Fibroblast of skin of scalp (primary cell): ENCODE measurements at regions not wholly inside any gene's neighbourhood (a gene's known extent, or its start where the extent isn't known, plus 50 kb on each side); places are given as distances from the start of the nearest gene placed in this dataset.

Experiments
- DNase-seq: peaks from one replicate; pipeline ENCODE4 v3.0.0-alpha.2; 2013

DNA sequence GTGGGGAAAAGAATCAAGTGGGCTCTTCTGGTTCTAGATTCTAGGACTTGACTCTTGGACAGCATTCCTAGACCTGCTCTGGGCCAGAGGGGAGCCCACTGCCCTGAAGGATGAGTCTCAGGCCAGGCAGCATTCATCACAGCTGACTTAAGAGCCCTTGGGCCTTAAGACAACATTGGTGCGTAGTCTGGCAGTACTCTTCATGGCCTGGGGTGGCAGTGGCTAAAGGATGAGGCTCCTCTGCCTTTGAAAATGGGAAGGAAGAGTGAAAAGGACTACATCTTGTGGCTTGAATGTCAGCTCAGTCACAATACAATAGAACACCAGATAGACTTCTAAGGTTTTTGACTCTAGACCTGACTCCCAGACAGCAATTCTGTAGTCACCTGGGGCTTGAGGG is 1415.1 kb upstream of the PRMT6 start:
- DNase-seq: no peak

DNA sequence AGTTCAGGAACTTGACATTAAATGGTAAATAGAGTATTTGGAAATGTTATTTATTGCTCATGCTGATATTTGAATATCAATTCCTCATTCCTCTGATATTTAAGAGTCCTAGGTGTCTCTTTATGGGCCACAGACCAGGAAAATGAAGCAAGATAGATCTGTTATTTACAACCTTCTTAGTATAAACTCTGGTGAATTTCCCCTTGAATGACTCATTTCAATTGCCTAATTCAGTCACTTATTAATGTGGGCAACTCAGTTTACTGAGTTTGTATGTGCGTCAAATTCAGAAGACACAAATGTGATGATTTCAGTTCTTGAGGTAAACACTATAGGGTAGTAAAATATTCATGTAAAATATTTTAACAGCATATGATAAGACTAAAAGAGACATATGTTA is 1404.4 kb upstream of the PRMT6 start:
- no peak for DNase-seq

DNA sequence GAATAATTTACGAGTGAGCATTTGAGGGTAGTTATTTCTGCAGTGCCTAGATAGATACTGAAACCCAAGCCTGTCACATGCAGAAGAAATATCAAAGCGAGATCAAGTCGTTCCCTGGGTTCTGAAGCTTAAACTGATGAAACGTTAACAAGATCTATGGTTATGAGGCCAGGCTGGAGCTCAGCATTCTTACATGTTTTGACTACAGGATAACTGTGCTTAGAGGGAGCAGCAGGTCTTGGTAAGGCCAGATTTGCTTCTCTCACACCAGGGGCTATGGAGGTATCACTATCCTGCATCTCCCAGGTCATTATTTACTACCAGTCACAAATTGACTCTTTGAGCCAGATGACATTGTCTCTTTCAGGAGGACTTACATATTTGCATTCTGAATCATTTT is 1401.4 kb upstream of the PRMT6 start:
- DNase-seq: no peak

DNA sequence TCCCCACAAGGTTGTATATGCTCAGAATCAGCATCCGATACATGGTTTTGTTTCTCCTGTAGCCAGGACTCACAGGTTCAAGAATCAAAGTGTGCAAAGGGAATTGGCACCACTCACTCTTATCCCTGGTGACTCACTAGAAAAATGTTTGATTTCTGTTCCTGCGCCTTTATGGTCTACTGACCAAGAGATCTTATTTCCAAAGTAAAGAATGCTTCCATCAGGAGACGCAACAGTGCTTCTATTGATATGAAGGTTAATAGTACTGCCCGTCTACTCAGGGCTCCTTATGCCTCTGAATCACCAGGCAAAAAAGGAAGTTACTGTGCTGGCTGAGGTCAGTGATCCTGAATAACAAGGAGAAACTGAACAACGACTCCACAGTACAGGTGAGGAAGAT is 1392.0 kb upstream of the PRMT6 start:
- no peak for DNase-seq

DNA sequence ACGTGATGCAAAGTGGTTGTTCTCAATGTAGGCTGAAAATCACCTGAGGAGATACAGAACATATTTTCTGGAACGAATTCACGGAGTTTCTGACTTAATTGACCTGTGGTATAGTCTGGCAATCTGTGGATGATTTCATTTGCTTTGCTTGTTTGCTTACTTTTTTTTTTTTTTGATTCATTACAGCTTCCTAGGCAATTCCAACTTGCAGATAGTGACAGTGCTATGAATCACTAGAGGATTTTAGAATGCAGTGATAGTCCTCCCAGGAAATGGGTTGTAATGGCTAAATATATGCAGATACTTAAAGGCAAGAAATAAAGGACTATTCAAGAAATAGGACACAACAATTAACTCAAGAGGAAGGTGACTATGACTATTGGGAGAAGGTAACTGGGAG is 1378.1 kb upstream of the PRMT6 start:
- DNase-seq: no peak

DNA sequence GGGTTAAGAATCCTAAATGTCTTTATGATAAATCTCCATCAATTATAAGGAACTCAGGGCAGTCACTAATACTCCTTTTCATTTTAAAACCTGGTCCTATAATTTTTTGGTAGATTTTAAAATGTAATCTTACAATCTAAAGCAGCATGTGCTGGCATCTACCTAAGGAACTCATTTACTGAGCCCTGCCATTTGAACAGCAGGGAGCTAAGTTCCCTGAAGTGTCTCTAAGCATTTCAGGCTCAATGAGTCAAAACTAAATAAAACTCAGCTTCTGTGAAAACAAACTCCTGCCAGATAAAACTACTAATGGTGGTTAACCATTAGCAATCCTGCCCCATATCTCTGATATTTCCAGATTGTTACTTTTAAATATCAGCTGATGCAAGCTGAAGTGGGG is 1371.8 kb upstream of the PRMT6 start:
- DNase-seq: no peak

DNA sequence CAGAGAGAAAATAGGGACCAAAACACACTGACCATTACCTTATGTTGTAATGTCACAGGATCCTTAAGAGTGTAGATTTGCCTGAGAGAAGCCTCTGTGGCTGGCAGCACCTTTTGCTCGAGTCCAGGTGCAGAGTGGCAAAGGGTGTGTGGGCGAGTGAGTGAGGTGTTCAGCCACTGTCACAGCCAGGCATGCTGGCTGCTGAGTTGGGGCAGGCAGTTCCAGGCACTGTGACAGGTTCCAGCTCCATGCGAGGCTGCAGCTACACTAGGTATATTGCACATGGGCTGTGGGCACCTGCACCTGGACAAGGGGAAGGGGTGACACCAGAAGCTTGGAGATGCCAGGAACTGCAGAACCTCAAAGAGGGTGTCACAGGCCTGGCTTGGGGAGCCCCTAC is 1370.4 kb upstream of the PRMT6 start:
- no peak for DNase-seq

DNA sequence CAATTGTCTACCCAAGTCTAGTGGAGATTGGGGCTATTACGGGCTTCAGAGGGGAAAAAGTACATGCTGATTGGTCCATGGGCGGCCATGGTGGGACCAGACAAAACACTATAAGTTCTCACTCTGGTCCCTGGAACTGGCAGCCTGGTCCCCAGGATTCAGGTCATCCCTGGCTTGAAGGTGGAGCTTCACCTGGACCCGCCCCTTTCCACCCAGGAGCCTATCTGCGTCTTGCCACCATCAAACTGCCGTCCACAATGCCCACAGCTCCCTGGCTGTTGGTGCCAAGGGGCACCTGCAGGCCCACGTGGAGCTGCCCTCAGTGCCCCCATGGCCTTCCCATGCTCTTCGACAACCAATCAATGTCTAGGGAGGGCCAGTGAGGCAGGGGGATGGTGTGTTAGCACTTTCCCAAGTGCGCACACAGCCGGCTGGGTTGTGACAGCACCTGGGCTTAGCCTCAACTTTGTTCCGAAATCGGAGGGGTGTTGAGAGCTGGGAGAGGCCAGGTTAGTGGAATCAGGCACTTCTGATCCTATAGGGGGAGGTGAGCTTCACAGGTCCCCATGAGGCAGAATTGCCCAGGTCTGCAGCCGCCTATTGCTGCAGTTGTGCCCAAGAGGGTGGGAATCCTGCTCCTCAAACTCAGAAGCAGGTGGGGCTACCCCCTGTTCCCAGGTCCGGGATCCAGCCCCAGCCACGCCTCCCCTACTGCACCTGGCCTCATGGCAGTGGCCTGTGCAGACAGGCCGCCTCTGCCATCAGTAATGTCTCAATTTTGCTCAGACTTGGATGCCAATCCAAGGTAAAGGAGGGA is 1369.4 kb upstream of the PRMT6 start:
- no peak for DNase-seq

DNA sequence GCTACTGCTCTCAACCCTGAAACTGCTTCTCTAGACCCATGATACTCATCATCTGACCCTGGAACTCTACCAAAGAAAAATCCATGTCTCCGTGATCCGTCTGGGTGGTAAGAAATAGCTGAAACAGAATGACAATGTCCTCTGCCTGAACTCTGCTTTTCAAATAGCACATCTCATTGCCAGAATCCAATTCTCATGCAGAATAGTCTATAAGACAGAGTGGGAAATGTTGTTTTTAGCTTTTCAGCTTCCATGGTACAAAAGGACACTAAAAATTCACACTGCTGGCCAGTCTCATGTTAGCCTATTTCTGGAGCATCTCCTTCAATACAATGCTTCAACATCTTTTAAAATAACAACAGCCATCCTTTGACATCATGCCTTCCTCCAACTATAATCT is 1355.8 kb upstream of the PRMT6 start:
- no peak for DNase-seq

DNA sequence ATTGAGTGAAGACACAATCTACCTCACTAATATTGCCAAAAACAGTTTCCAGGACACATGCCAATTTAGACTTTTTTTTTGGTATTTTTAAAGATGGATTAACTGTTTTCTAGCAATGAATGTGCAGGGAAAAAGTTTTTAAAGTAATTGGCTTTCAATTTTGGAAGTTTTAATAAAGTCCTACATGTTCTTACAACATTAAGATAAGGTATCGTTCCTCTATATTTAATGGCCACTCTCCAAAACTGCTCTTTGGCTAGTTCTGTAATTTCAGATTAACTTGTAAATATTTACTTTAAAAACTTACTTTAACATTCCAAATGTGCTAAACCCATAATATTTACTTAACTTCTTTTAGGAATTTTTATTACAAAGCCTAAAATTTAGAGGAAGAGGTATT is 1332.2 kb upstream of the PRMT6 start:
- no peak for DNase-seq

DNA sequence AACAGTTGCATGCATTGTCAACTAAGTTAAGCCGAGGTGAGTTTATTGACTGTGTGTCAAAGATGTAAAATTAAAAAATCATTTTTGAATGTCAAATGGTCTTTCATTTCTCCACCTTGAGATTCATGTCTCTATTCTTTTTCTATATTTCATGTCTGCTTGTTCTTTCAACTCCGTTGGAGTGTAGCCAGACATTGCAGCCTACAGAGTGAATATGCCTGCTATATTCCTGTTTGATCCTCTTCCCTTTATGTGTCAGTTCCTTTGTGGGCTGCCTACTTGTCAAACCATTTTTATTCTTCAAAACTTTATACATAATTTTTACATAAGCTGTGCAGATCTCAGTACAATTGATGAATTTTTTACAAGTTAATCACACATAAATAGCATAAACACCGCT is 1325.8 kb upstream of the PRMT6 start:
- DNase-seq: no peak

DNA sequence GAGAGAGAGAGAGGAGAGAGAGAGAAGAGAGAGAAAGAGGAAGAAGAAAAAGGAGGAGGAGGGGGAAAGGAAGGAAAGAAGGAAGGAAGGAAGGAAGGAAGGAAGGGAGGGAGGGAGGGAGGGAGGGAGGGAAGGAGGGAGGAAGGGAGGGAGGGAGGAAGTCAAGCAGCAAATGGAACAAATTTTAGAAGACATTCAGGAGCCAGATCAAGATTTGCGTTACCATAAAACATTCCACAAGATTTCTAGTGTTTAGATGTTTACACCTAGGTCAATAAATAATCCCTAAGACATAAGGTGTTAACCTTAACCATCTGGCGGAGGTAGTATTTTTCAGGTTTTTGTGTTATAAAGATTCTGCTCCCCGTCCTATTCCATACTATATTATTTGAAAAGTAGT is 1320.1 kb upstream of the PRMT6 start:
- DNase-seq: no peak

DNA sequence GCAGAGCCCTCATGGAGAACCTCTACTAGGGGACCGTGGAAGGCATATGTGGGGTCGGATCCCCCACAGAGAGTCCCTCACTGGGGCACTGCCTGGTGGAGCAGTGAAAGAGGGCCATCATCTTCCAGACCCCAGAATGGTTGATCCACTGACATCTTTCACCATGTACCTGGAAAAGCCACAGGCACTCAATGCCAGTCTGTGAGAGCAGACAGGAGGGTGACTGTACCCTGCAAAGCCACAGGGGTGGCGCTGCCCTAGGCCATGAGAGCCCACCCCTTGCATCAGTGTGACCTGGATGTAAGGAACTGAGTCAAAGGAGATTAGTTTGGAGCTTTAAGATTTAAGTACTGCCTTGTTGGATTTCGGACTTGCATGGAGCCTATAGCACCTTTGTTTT is 1276.7 kb upstream of the PRMT6 start:
- DNase-seq: no peak

DNA sequence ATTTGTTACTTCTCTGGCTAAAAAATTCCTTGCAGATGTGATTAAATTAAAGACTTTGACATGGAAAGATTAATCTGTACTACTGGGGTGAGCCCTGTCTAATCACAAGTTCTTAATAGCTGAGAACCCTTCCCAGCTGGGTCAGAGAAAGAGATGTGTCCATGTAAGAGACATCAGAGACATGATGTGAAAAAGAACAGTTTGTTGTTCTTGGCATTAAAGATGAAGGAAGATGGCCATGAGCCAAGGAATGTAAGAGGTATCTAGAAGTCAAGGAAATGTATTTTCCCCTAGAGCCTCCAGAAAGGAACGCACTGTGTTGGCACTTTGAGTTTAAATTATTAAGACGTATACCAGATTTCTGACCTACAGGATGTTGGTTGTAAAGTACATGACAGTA is 1271.5 kb upstream of the PRMT6 start:
- DNase-seq: no peak

DNA sequence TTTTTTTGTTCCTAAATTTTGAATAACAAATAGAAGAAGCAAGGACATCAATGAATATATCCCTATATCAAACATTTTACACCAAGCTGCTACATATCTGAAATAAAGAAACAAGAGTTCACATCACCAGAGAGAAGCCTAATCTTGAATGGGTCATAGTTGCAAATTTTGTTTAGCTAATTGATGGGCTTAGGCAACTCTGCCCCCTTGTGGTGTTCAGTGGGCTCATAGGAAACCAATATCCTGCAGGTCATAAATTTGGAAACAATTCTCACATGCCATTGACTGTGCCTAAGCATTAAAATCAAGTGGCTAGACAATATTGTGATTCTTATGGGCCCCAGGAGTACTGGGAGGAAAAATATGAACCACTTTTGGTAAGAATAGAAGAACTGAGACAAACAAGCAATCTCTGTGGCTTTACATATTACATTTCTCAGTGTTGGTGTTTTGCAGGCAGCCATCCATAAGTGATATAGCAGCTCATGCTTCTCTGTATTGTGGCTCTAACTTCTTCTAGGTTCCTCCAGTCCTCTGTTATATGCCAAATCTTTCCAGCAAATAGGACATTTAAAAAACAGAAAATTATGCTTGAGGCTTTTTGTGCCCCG is 1262.8 kb upstream of the PRMT6 start:
- DNase-seq: peak; percentile 51

DNA sequence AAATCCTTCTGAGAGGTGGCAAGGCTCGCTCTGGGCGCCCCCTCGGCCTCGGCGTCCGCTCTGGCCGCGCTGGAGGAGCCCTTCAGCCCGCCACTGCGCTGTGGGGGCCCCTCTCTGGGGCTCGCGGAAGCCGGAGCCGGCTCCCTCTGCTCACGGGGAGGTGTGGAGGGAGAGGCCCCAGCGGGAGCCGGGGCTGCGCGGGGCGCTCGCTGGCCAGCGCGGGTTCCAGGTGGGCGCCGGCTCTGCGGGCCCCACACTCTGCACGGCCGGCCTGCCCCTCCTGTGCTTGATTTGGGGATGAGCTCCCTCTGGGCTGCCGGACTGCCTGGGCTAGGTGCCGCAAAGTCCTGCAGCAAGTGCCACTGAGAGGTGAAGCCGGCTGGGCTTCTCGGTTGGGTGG is 1260.7 kb upstream of the PRMT6 start:
- DNase-seq: no peak

DNA sequence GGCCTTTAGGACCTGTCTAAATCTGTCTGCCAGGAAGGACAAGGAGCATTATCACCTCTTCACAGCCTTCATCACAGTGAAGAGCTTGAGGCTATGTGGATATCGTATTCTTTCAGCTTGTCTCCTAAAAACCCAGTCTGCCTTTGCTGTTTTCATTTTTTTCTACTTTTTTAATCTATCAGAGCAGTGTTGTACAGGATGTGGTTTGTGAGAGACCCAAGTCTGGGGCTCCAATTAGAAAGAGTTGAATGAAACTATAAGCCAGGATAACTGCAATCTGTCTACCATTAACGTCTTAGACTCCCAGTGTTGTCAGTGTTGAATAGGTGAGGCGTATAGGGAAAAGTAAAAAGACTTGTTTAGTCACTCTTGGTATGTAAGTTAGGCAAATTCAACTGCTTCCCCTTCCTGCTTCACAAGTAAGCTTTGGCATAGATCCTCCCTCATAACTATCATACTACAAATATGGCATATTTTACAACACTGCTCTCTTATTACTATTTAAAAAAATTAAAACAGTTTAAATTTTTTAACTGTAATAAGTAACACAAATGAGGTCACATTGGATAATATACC is 1225.8 kb upstream of the PRMT6 start:
- no peak for DNase-seq

DNA sequence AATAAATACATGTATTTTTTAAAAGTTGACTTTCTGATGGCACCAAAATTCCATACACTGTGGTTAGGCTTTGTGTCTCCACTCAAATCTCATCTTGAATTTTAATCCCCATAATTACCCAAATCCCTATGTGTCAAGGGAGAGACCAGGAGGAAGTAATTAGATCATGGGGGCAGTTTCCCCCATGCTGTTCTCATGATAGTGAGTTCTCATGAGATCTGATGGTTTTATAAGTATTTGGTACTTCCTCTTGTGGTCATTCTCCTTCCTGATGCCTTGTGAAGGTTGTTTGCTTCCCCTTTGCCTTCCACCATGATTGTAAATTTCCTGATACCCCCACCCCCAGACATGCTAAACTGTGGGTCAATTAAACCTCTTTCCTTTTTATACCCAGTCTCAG is 1218.4 kb upstream of the PRMT6 start:
- no peak for DNase-seq

DNA sequence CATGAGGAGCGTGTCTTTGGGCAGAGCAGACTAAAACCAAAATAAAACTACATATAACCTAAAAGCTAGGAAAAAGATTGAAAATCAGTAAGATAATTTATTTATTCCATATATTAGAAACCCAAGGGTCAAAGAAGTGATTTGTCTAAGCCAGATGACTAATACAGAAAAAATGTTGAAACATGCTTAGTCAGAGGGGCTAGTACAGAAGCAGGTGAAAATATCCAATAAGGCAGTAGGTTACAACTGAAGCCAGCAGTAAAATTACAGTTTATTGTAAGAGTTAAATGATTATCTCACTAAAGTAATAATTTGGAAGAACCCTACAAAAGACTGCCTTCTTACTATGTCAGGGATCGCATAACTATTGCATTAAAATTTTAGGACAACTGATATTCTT is 1190.9 kb upstream of the PRMT6 start:
- DNase-seq: no peak

DNA sequence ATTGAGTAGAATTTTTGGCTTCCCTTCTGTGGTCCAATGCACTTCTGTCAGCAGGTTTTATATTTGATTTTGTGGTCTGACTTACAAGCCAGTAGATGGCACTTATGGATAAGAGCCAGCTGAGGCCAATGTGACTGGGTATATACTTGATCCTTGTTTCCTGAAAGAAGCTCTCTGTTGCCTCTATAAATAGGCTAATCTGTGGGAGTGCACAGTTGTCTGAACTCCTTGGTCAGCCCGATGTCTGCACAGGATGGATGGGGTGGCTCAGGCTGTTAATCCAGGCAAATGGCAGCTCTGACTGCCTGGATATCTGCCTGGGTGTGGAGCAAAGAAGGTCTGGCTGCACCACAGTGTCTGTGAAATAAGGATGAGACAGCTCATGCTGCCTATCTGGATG is 1183.7 kb upstream of the PRMT6 start:
- no peak for DNase-seq

DNA sequence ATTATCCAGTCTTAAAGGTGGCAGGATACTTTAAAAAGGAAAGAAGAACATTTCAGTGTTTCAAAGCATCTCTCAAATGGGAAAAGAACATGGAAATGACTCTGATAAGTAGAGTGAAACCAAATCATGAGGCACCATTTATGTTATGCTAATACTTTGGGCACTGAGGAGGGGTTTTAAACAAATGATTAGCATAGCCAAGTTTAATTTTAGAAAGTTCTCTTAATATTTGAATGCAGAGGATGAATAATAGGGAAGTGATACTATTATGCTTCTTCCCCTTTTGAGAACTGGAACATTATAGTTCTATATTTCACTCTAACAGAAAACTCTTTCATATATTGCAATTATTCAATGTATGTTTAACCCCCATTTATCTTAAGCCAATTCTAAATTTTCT is 1181.9 kb upstream of the PRMT6 start:
- DNase-seq: no peak

DNA sequence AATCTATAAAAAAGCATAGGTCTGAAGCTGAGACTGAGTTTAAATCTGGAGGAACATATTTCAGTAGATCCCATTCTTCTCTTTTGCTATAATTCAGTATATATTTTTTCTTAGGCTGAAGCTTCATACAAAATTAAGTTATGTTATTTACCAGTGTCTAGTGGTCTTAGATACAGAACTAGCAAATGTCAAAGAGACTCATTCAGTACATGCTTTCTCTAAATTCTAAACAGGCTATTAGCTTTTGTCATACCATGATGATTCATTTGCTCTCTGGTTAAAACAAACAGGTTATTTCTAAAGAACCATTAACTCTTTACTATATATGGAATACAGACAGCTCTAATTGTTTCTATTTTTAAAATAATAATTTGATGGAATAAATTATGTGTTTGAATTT is 1170.2 kb upstream of the PRMT6 start:
- no peak for DNase-seq

DNA sequence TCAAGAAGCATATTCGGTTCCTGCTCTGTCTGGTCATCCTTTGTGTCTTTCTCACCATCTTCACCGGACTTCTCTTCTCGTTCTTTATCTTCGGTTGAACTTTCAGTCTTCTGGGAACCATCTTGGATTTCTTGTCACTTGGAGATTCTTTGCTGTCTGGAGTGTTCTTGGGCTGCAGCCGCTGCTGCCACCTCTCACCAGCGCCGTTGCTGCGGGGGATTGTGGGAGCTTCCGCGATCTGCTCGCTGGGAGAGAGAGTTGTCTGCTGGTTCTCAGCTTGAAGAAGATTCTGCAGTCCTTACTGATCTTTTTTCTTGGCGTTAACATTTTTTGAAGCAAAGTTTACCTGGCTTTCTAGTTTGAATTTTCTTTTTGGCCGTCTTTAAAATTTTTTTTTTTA is 1165.2 kb upstream of the PRMT6 start:
- DNase-seq: no peak

DNA sequence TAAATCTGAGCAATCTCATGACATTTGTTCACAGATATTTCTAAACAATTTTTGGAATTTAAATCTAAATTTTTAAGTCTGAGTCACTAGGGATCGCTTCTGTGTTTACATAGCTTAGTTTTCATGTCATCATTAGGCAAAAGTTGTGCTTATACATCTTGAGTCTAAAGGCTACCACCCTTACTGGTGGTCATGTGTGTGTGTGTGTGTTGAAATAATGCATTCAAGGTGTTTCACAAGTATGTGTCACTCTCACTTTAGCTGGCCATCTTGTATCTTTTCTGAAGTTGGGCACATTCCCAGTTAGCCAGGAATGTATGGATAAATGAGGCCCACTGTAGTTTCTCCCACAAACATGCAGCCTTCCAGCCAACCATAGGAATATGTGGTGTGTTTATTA is 1162.5 kb upstream of the PRMT6 start:
- peak; percentile 31 for DNase-seq
